Peyer's patch (tissue), 4 donors: ENCODE measurements at regions not wholly inside any gene's neighbourhood (a gene's known extent, or its start where the extent isn't known, plus 50 kb on each side); places are given as distances from the start of the nearest gene placed in this dataset.

Source experiments
- DNase-seq, 3 donors: peaks; one replicate each; pipeline ENCODE4 v3.0.0-alpha.2; 2017 to 2019
- H3K27ac ChIP-seq, 4 donors: fragments of 200-600 bp; sonication (generic); one replicate each; pipeline ENCODE4 v1.5.1; 2016 to 2019
- H3K27me3 ChIP-seq, 2 donors: fragments of 200-600 bp; sonication (generic); one replicate each; pipeline ENCODE4 v1.5.1; 2019
- H3K36me3 ChIP-seq, 3 donors: fragments of 200-600 bp; sonication (generic); one replicate each; pipeline ENCODE4 v1.5.1; 2016 to 2019
- H3K4me1 ChIP-seq, 4 donors: fragments of 200-600 bp; sonication (generic); one replicate each; pipeline ENCODE4 v1.5.1; 2016 to 2019
- H3K4me3 ChIP-seq, 4 donors: fragments of 200-600 bp; sonication (generic); 1 replicate in 3 of 4; 2 replicates in 1 of 4; pipeline ENCODE4 v1.5.1; 2016 to 2019; ENCODE audit warnings: mild to moderate bottlenecking in 1 of 4
- H3K9me3 ChIP-seq, 4 donors: fragments of 200-600 bp; sonication (generic); one replicate each; pipeline ENCODE4 v1.5.1; 2016 to 2019; ENCODE audit warnings: mild to moderate bottlenecking in 1 of 4
- POLR2A ChIP-seq, 2 donors: fragments of 450-650 bp; IDR thresholded peaks; one replicate each; pipeline ENCODE4 v1.5.1; 2017; ENCODE audit warnings: antibody characterized with exemption in 2 of 2, mild to moderate bottlenecking in 2 of 2, moderate library complexity in 2 of 2
- TF ChIP-seq, protein P1 (sequence below), 6 experiments: fragments of 450-650 bp in 4 of 6; fragments of 200-600 bp in 2 of 6; sonication (generic) in 1 of 6; IDR thresholded peaks; one replicate each; pipeline ENCODE4 v1.5.1; 2017 to 2019; ENCODE audit warnings: antibody characterized with exemption in 6 of 6, mild to moderate bottlenecking in 3 of 6, moderate library complexity in 1 of 6

DNA sequence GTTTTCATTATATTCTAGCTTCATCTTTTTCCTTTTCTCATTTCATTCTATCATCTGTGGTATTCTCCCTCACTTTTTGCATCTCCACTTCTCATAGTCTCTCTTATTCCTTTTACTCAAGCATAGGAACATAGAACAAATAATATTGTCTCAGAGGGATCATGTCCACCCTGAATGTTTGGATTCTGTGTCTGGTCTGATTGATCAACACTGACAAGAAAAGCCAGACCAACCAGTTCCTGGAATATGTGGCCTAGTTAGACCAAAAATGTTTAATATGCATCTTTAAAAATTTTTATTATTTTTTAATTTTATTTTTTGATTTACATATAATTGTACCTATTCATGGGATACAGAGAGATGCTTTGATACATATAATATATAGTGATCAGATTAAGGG is 212.0 kb upstream of the ALCAM start:
- no peak overlapping the region for H3K27ac ChIP-seq
- no peaks in the 10 kb centered on the region for H3K9me3 ChIP-seq
- no peaks in the 10 kb centered on the region for H3K36me3 ChIP-seq
- no peak for DNase-seq
- TF ChIP-seq, protein P1, sequence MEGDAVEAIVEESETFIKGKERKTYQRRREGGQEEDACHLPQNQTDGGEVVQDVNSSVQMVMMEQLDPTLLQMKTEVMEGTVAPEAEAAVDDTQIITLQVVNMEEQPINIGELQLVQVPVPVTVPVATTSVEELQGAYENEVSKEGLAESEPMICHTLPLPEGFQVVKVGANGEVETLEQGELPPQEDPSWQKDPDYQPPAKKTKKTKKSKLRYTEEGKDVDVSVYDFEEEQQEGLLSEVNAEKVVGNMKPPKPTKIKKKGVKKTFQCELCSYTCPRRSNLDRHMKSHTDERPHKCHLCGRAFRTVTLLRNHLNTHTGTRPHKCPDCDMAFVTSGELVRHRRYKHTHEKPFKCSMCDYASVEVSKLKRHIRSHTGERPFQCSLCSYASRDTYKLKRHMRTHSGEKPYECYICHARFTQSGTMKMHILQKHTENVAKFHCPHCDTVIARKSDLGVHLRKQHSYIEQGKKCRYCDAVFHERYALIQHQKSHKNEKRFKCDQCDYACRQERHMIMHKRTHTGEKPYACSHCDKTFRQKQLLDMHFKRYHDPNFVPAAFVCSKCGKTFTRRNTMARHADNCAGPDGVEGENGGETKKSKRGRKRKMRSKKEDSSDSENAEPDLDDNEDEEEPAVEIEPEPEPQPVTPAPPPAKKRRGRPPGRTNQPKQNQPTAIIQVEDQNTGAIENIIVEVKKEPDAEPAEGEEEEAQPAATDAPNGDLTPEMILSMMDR (IDR thresholded peaks at IDR 0.05): no peak
- no peak for TF ChIP-seq POLR2A (IDR thresholded peaks at IDR 0.05)
- H3K27me3 ChIP-seq: no peaks in the 10 kb centered on the region
- no peaks in the 10 kb centered on the region for H3K4me1 ChIP-seq
- H3K4me3 ChIP-seq: no peak overlapping the region

GRCh38 chr3:105157067-105157765 is 209.5 kb upstream of the ALCAM start:
- H3K4me1 ChIP-seq: no peaks in the 10 kb centered on the region
- no peaks in the 10 kb centered on the region for H3K36me3 ChIP-seq
- H3K4me3 ChIP-seq: no peak overlapping the region
- H3K27ac ChIP-seq: no peak overlapping the region
- no peak for DNase-seq
- no peak for TF ChIP-seq POLR2A (IDR thresholded peaks at IDR 0.05)
- TF ChIP-seq, protein P1 (IDR thresholded peaks at IDR 0.05): no peak
- H3K27me3 ChIP-seq: no peaks in the 10 kb centered on the region
- H3K9me3 ChIP-seq: no peaks in the 10 kb centered on the region

- Histone ChIP-seq H3K27ac (no peak overlapping the region), H3K9me3 (no peaks in the 10 kb centered on the region), H3K4me1 (no peaks in the 10 kb centered on the region), H3K36me3 (no peaks in the 10 kb centered on the region), H3K27me3 (no peaks in the 10 kb centered on the region), H3K4me3 (no peak overlapping the region)
- no peak for TF ChIP-seq POLR2A (IDR thresholded peaks at IDR 0.05)
- TF ChIP-seq, protein P1 (IDR thresholded peaks at IDR 0.05): no peak
- no peak for DNase-seq
Observed at GRCh38 chr3:105157766-105158085, 209.0 kb upstream of the ALCAM start.

GRCh38 chr3:105158286-105158685 is 208.4 kb upstream of the ALCAM start:
- TF ChIP-seq, protein P1 (IDR thresholded peaks at IDR 0.05): no peak
- no peak for TF ChIP-seq POLR2A (IDR thresholded peaks at IDR 0.05)
- no peak for DNase-seq
- H3K36me3 ChIP-seq: no peaks in the 10 kb centered on the region

GRCh38 chr3:105162448-105162847 is 204.3 kb upstream of the ALCAM start:
- Histone ChIP-seq H3K4me3 (no peak overlapping the region), H3K36me3 (no peaks in the 10 kb centered on the region), H3K27ac (no peak overlapping the region), H3K27me3 (no peaks in the 10 kb centered on the region), H3K9me3 (no peaks in the 10 kb centered on the region), H3K4me1 (no peaks in the 10 kb centered on the region)
- no peak for DNase-seq
- TF ChIP-seq POLR2A (IDR thresholded peaks at IDR 0.05): no peak
- TF ChIP-seq, protein P1 (IDR thresholded peaks at IDR 0.05): no peak

More at GRCh38 chr3:105158286-105158685, 208.4 kb upstream of the ALCAM start:
- no peak overlapping the region for H3K4me3 ChIP-seq
- no peaks in the 10 kb centered on the region for H3K4me1 ChIP-seq
- H3K27ac ChIP-seq: no peak overlapping the region
- H3K27me3 ChIP-seq: no peaks in the 10 kb centered on the region
- H3K9me3 ChIP-seq: no peaks in the 10 kb centered on the region

- Histone ChIP-seq H3K4me1 (no peaks in the 10 kb centered on the region), H3K27ac (no peak overlapping the region), H3K27me3 (no peaks in the 10 kb centered on the region), H3K9me3 (no peaks in the 10 kb centered on the region), H3K36me3 (no peaks in the 10 kb centered on the region), H3K4me3 (no peak overlapping the region)
- no peak for DNase-seq
- TF ChIP-seq, protein P1 (IDR thresholded peaks at IDR 0.05): no peak
Observed at GRCh38 chr3:105166893-105167292, 199.8 kb upstream of the ALCAM start.
